ENCODE measurements at regions not wholly inside any gene's neighbourhood (a gene's known extent, or its start where the extent isn't known, plus 50 kb on each side); places are given as distances from the start of the nearest gene placed in this dataset.

DNA sequence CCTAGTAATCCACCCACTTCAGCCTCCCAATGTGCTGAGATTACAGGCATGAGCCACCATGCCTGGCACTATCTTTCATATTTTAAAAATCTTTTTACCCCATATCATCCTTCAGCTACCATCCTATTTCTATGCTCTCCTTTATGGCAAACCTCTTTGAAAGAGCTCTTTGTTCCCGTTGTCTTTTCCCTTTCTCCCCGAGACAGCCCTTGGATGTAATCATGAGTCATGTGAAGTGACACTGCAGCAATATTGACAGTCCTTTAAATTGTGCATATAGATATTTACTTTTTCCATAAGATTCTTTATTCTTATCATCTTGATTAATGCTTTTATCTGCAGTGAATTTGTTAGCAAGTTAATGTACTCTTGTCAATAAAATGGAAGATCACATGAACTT, 286.6 kb downstream of the ANKRD7 start:
- H4K20me1 ChIP-seq (ENCODE audit: insufficient read depth, low read length), result no peaks in the 10 kb centered on the region
- no peaks in the 10 kb centered on the region for H3K4me1 ChIP-seq (ENCODE audit: low read length)
- H3K9ac ChIP-seq (ENCODE audit: low read length), result no peak overlapping the region
- TF ChIP-seq, protein P1, sequence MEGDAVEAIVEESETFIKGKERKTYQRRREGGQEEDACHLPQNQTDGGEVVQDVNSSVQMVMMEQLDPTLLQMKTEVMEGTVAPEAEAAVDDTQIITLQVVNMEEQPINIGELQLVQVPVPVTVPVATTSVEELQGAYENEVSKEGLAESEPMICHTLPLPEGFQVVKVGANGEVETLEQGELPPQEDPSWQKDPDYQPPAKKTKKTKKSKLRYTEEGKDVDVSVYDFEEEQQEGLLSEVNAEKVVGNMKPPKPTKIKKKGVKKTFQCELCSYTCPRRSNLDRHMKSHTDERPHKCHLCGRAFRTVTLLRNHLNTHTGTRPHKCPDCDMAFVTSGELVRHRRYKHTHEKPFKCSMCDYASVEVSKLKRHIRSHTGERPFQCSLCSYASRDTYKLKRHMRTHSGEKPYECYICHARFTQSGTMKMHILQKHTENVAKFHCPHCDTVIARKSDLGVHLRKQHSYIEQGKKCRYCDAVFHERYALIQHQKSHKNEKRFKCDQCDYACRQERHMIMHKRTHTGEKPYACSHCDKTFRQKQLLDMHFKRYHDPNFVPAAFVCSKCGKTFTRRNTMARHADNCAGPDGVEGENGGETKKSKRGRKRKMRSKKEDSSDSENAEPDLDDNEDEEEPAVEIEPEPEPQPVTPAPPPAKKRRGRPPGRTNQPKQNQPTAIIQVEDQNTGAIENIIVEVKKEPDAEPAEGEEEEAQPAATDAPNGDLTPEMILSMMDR (IDR thresholded peaks at IDR 0.05; ENCODE audit: low read depth, low read length), result no peak
- TF ChIP-seq EZH2phosphoT487 (IDR thresholded peaks at IDR 0.05; ENCODE audit: low read depth), result no peak
- H3K79me2 ChIP-seq (ENCODE audit: low read length), result no peaks in the 10 kb centered on the region
- H3K4me2 ChIP-seq (ENCODE audit: low read length), result no peak overlapping the region
- no peak overlapping the region for H3K4me3 ChIP-seq (ENCODE audit: low read length)
- no peak overlapping the region for H3K27ac ChIP-seq (ENCODE audit: low read length)
- no peaks in the 10 kb centered on the region for H3K27me3 ChIP-seq (ENCODE audit: low read depth, low read length)
- no peaks in the 10 kb centered on the region for H3K36me3 ChIP-seq (replicated peaks; ENCODE audit: low read depth, low read length)
- no peak overlapping the region for H2AFZ ChIP-seq (ENCODE audit: low read depth, low read length)
- H3K9me3 ChIP-seq (ENCODE audit: insufficient read depth, low read length), result no peaks in the 10 kb centered on the region

GRCh38 chr7:118517275-118517674, 292.8 kb downstream of the ANKRD7 start:
- H3K9me3 ChIP-seq (ENCODE audit: insufficient read depth, low read length), result no peaks in the 10 kb centered on the region
- no peaks in the 10 kb centered on the region for H3K4me1 ChIP-seq (ENCODE audit: low read length)
- H3K79me2 ChIP-seq (ENCODE audit: low read length), result no peaks in the 10 kb centered on the region
- no peaks in the 10 kb centered on the region for H3K27me3 ChIP-seq (ENCODE audit: low read depth, low read length)
- no peak overlapping the region for H3K9ac ChIP-seq (ENCODE audit: low read length)
- H2AFZ ChIP-seq (ENCODE audit: low read depth, low read length), result no peak overlapping the region
- no peak overlapping the region for H3K27ac ChIP-seq (ENCODE audit: low read length)
- H3K4me2 ChIP-seq (ENCODE audit: low read length), result no peak overlapping the region
- H3K4me3 ChIP-seq (ENCODE audit: low read length), result no peak overlapping the region
- H3K36me3 ChIP-seq (replicated peaks; ENCODE audit: low read depth, low read length), result no peaks in the 10 kb centered on the region
- TF ChIP-seq, protein P1 (IDR thresholded peaks at IDR 0.05; ENCODE audit: low read depth, low read length), result no peak
- TF ChIP-seq EZH2phosphoT487 (IDR thresholded peaks at IDR 0.05; ENCODE audit: low read depth), result no peak
- H4K20me1 ChIP-seq (ENCODE audit: insufficient read depth, low read length), result no peaks in the 10 kb centered on the region

DNA sequence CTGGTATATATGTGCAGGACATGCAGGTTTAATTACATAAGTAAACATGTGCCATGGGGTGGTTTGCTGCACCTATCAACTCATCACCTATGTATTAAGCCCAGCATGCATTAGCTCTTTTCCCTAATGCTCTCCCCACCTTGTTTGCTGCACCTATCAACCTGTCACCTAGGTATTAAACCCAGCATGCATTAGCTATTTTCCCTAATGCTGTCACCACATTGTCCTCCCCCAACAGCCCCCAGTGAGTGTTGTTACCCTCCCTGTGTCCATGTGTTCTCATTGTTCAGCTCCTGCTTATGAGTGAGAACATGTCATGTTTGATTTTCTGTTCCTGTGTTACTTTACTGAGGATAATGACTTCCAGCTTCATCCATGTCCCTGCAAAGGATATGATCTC, 300.5 kb downstream of the ANKRD7 start:
- H3K9me3 ChIP-seq (ENCODE audit: insufficient read depth, low read length), result no peaks in the 10 kb centered on the region
- no peak overlapping the region for H3K27ac ChIP-seq (ENCODE audit: low read length)
- no peaks in the 10 kb centered on the region for H3K4me1 ChIP-seq (ENCODE audit: low read length)
- no peaks in the 10 kb centered on the region for H4K20me1 ChIP-seq (ENCODE audit: insufficient read depth, low read length)
- TF ChIP-seq, protein P1 (IDR thresholded peaks at IDR 0.05; ENCODE audit: low read depth, low read length), result no peak
- no peak for TF ChIP-seq EZH2phosphoT487 (IDR thresholded peaks at IDR 0.05; ENCODE audit: low read depth)
- no peaks in the 10 kb centered on the region for H3K27me3 ChIP-seq (ENCODE audit: low read depth, low read length)
- no peak overlapping the region for H3K4me2 ChIP-seq (ENCODE audit: low read length)
- H2AFZ ChIP-seq (ENCODE audit: low read depth, low read length), result no peak overlapping the region
- no peak overlapping the region for H3K9ac ChIP-seq (ENCODE audit: low read length)
- H3K36me3 ChIP-seq (replicated peaks; ENCODE audit: low read depth, low read length), result no peaks in the 10 kb centered on the region
- H3K4me3 ChIP-seq (ENCODE audit: low read length), result no peak overlapping the region
- no peaks in the 10 kb centered on the region for H3K79me2 ChIP-seq (ENCODE audit: low read length)

GRCh38 chr7:118531566-118531965, 307.1 kb downstream of the ANKRD7 start:
- no peaks in the 10 kb centered on the region for H3K4me1 ChIP-seq (ENCODE audit: low read length)
- H3K9ac ChIP-seq (ENCODE audit: low read length), result no peak overlapping the region
- H3K79me2 ChIP-seq (ENCODE audit: low read length), result no peaks in the 10 kb centered on the region
- H3K27me3 ChIP-seq (ENCODE audit: low read depth, low read length), result no peaks in the 10 kb centered on the region
- H3K36me3 ChIP-seq (replicated peaks; ENCODE audit: low read depth, low read length), result no peaks in the 10 kb centered on the region
- no peak overlapping the region for H2AFZ ChIP-seq (ENCODE audit: low read depth, low read length)
- no peak overlapping the region for H3K27ac ChIP-seq (ENCODE audit: low read length)
- no peaks in the 10 kb centered on the region for H3K9me3 ChIP-seq (ENCODE audit: insufficient read depth, low read length)
- H3K4me2 ChIP-seq (ENCODE audit: low read length), result no peak overlapping the region
- no peak for TF ChIP-seq EZH2phosphoT487 (IDR thresholded peaks at IDR 0.05; ENCODE audit: low read depth)
- TF ChIP-seq, protein P1 (IDR thresholded peaks at IDR 0.05; ENCODE audit: low read depth, low read length), result no peak
- no peak overlapping the region for H3K4me3 ChIP-seq (ENCODE audit: low read length)
- H4K20me1 ChIP-seq (ENCODE audit: insufficient read depth, low read length), result no peaks in the 10 kb centered on the region

Data from OCI-LY3 (cell line).